ENCODE measurements at regions not wholly inside any gene's neighbourhood (a gene's known extent, or its start where the extent isn't known, plus 50 kb on each side); places are given as distances from the start of the nearest gene placed in this dataset.

DNA sequence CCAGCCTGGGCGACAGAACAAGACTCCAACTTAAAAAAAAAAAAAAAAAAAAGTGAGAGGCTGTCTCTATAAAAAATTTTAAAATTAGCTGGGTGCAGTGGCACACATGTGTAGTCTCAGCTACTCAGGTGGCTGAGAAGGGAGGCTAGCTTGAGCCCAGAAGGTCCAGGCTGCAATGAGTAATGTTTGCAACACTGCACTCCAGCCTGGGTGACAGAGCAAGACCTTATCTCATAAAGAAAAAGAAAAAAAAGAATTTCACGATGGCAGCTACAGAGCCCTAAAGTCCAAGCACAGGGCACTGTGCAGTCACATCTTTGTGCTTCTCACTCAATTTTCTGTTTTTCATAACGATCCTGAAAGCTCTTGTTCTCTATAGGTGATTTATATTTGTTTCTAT lies 209.5 kb upstream of the KCTD7 start:
- no peak for TF ChIP-seq POLR2A (IDR thresholded peaks at IDR 0.05)
- TF ChIP-seq, protein P1, sequence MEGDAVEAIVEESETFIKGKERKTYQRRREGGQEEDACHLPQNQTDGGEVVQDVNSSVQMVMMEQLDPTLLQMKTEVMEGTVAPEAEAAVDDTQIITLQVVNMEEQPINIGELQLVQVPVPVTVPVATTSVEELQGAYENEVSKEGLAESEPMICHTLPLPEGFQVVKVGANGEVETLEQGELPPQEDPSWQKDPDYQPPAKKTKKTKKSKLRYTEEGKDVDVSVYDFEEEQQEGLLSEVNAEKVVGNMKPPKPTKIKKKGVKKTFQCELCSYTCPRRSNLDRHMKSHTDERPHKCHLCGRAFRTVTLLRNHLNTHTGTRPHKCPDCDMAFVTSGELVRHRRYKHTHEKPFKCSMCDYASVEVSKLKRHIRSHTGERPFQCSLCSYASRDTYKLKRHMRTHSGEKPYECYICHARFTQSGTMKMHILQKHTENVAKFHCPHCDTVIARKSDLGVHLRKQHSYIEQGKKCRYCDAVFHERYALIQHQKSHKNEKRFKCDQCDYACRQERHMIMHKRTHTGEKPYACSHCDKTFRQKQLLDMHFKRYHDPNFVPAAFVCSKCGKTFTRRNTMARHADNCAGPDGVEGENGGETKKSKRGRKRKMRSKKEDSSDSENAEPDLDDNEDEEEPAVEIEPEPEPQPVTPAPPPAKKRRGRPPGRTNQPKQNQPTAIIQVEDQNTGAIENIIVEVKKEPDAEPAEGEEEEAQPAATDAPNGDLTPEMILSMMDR (IDR thresholded peaks at IDR 0.05) = no peak

All from Peyer's patch (tissue), 4 donors.